T-cell (primary cell): ENCODE measurements at regions not wholly inside any gene's neighbourhood (a gene's known extent, or its start where the extent isn't known, plus 50 kb on each side); places are given as distances from the start of the nearest gene placed in this dataset.

Experiments
- ATAC-seq, 4 experiments: fragments of 200-7000 bp in 3 of 4; fragments of 150-1000 bp in 1 of 4; cut with Tn5 transposase; replicated peaks in 1 of 4; 1 replicate in 3 of 4; 2 replicates in 1 of 4; pipeline ENCODE4 v1.10.0; 2021; ENCODE audit warnings: moderate library complexity in 3 of 4, mild to moderate bottlenecking in 2 of 4, moderate number of reproducible peaks in 1 of 4
- CTCF ChIA-PET, 2 donors: fragments of 300-600 bp; sonication (Branson Sonifier 250); formaldehyde crosslinking; loops; one replicate each; lab custom pipeline; 2022; ENCODE audit warnings: antibody characterized with exemption in 2 of 2; lab: Charles Lee
- POLR2A ChIA-PET, 2 donors: fragments of 300-600 bp; sonication (Branson Sonifier 250); formaldehyde crosslinking; loops; one replicate each; lab custom pipeline; 2022; ENCODE audit warnings: antibody characterized with exemption in 2 of 2; lab: Charles Lee
- DNase-seq, 35 experiments: peaks; one replicate each; pipeline versions ENCODE4 v3.0.0 to v3.0.0-alpha.2; 2013 to 2023
- H3K27ac ChIP-seq: one replicate; pipeline ENCODE4 v1.5.1; 2013; ENCODE audit warnings: low read length
- H3K27me3 ChIP-seq, 2 experiments: replicated peaks in 1 of 2; 1 replicate in 1 of 2; 2 replicates in 1 of 2; pipeline versions ENCODE4 v1.6.1 to v1.7.0; 2013; ENCODE audit warnings: low read length in 1 of 2, mixed read lengths in 1 of 2; ENCODE audit not compliant: control insufficient read depth in 2 of 2, insufficient read depth in 2 of 2; ENCODE audit errors: extremely low read depth in 1 of 2
- H3K36me3 ChIP-seq, 2 donors: 1 replicate in 1 of 2; 2 replicates in 1 of 2; pipeline versions ENCODE4 v1.6.1 to v1.7.0; 2013; ENCODE audit warnings: low read length in 1 of 2; ENCODE audit not compliant: control insufficient read depth in 2 of 2, insufficient read depth in 1 of 2; ENCODE audit errors: extremely low read depth in 1 of 2
- H3K4me1 ChIP-seq, 2 experiments: 1 replicate in 1 of 2; 2 replicates in 1 of 2; pipeline versions ENCODE4 v1.6.1 to v1.7.0; 2013; ENCODE audit warnings: low read length in 2 of 2, mixed read lengths in 1 of 2; ENCODE audit not compliant: insufficient read depth in 2 of 2, control insufficient read depth in 1 of 2; ENCODE audit errors: extremely low read depth in 1 of 2
- H3K4me3 ChIP-seq, 2 donors: 1 replicate in 1 of 2; 2 replicates in 1 of 2; pipeline versions ENCODE4 v1.5.1 to v1.7.0; 2013; ENCODE audit warnings: mild to moderate bottlenecking in 2 of 2, low read length in 1 of 2, moderate library complexity in 1 of 2; ENCODE audit not compliant: control insufficient read depth in 1 of 2; ENCODE audit errors: extremely low read depth in 1 of 2
- H3K9me3 ChIP-seq: 2 replicates; pipeline ENCODE4 v1.7.0; 2013
- H3K27ac Mint-ChIP-seq, 2 donors: one replicate each; pipeline ENCODE4 v1.8.0; 2020 to 2021; ENCODE audit warnings: mild to moderate bottlenecking in 2 of 2, mixed read lengths in 2 of 2
- H3K27me3 Mint-ChIP-seq, 2 donors: one replicate each; pipeline ENCODE4 v1.8.0; 2021 to 2022; ENCODE audit warnings: mixed read lengths in 2 of 2
- H3K36me3 Mint-ChIP-seq: one replicate; pipeline ENCODE4 v1.8.0; 2021; ENCODE audit warnings: mixed read lengths
- H3K4me1 Mint-ChIP-seq, 3 donors: one replicate each; pipeline ENCODE4 v1.8.0; 2020 to 2022; ENCODE audit warnings: mixed read lengths in 3 of 3, mild to moderate bottlenecking in 1 of 3
- H3K4me3 Mint-ChIP-seq, 3 donors: one replicate each; pipeline ENCODE4 v1.8.0; 2020 to 2022; ENCODE audit warnings: mild to moderate bottlenecking in 3 of 3, mixed read lengths in 3 of 3, moderate library complexity in 3 of 3
- H3K9me3 Mint-ChIP-seq, 3 donors: one replicate each; pipeline ENCODE4 v1.8.0; 2020 to 2022; ENCODE audit warnings: mixed read lengths in 3 of 3
- WGBS: methylation state at CpG from one replicate; pipeline ENCODE4 v1.1.5; 2013; ENCODE audit warnings: missing lambda C conversion rate; ENCODE audit not compliant: insufficient coverage; 5-methylcytosine and 5-hydroxymethylcytosine counted together

DNA sequence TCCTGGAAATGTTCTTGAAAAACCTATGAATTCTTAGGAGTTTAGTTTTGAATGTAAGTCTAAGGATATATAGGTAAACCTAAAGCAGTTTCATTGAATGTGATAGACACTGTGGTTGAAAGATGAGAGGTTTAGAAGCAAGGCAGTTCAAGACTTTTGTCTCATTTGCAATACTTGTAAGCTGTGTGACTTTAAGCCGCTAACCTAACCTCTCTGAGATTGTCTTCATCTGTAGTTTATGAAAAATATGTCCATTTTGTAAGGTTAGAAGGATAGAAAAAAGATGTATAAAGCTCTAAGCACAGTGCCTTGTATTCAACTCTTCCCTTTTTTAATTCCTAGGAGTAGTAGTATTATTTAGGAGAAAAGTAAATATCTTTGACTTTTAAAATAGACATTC lies 306.6 kb upstream of the ARRDC4 start:
- Histone ChIP-seq H3K27me3 (peaks cover 0 to 7% of the 10 kb centered on the region in 2 experiments), H3K9me3 (no peaks in the 10 kb centered on the region), H3K4me1 (no peaks in the 10 kb centered on the region), H3K27ac (no peak overlapping the region), H3K36me3 (no peaks in the 10 kb centered on the region), H3K4me3 (no peak overlapping the region)
- Mint-ChIP-seq H3K27me3 (peaks cover 16 to 21% of the 10 kb centered on the region in 2 donors), H3K36me3 (no peaks in the 10 kb centered on the region), H3K4me3 (no peak overlapping the region), H3K9me3 (peaks cover 0 to 8% (median 2%) of the 10 kb centered on the region in 3 donors), H3K27ac (no peak overlapping the region), H3K4me1 (peaks cover 0 to 6% (median 3%) of the 10 kb centered on the region in 3 donors)
- ChIA-PET POLR2A (no interaction called here), CTCF (no interaction called here)
- WGBS = no CpG with 5 or more reads among the region's 1 CpG
- ATAC-seq = no peak
- no peak for DNase-seq

DNA sequence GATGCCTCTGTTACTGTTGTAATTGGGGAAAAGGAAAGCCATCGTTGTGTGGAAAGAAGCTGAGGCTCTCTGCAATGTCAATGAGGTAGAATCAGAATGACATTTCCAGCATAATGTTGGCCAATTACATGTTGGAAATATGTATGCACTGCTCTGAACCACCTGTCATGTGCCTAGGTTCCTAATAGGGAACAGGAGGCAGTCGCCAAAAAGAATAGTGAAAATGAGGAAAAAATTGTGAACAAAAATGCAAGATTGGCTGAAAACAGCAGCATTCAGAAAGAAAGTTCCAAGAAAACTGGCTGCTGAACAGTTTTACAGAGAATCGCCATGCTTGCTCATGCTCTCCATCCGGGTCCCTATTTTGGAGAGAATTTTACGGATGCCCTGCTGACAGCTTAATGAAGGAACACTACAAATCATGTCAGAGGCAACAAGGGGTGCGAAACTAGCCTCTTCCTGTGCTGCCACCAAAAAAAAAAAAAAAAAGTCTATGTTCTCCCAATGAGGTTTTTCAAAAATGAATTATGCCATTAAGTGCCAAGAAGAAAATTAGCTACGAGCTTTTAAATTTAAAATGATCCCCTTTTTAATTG lies 305.9 kb upstream of the ARRDC4 start:
- no peak overlapping the region for H3K27ac ChIP-seq
- no peaks in the 10 kb centered on the region for H3K4me1 ChIP-seq
- 6% methylated on average over 6 of the region's 7 CpGs for WGBS
- Mint-ChIP-seq H3K27me3 (peaks cover 16 to 21% of the 10 kb centered on the region in 2 donors), H3K4me3 (no peak overlapping the region), H3K4me1 (peaks cover 0 to 6% (median 3%) of the 10 kb centered on the region in 3 donors), H3K36me3 (no peaks in the 10 kb centered on the region), H3K9me3 (peaks cover 0 to 8% (median 2%) of the 10 kb centered on the region in 3 donors), H3K27ac (no peak overlapping the region)
- CTCF ChIA-PET = no interaction called here
- no peak overlapping the region for H3K4me3 ChIP-seq
- POLR2A ChIA-PET = no interaction called here
- no peaks in the 10 kb centered on the region for H3K36me3 ChIP-seq
- no peak for DNase-seq
- no peak for ATAC-seq
- no peaks in the 10 kb centered on the region for H3K9me3 ChIP-seq
- peaks cover 0 to 7% of the 10 kb centered on the region in 2 experiments for H3K27me3 ChIP-seq

DNA sequence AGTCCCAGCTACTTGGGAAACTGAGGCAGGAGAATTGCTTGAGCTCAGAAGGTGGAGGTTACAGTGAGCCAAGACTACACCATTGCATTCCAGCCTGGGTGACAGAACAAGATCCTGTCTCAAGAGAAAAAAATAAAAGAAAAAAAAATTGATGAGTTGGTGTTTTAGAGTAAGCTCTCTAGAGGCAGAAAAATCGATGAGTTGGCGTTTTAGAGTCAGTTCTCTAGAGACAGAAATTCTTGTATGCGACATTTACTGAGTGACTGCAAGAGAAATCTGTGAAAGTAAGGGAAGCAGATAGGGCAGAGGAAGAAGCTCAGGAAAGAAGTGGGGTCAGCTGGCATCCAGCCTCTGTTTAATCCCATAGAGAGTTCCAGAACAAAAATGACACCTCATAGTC lies 298.7 kb upstream of the ARRDC4 start:
- no peaks in the 10 kb centered on the region for H3K36me3 Mint-ChIP-seq
- no peaks in the 10 kb centered on the region for H3K4me1 Mint-ChIP-seq
- H3K27me3 Mint-ChIP-seq = peaks cover 0 to 3% of the 10 kb centered on the region in 2 donors
- Histone ChIP-seq H3K4me1 (no peaks in the 10 kb centered on the region), H3K4me3 (no peak overlapping the region), H3K36me3 (no peaks in the 10 kb centered on the region), H3K27me3 (no peaks in the 10 kb centered on the region), H3K9me3 (no peaks in the 10 kb centered on the region), H3K27ac (no peak overlapping the region)
- H3K4me3 Mint-ChIP-seq = no peak overlapping the region
- no peak overlapping the region for H3K27ac Mint-ChIP-seq
- ChIA-PET POLR2A (interaction anchor here in 1 of 2 donors (0.7 kb wide), 1 partner anchor 56 kb away, joined by 3 read pairs; no protein-coding TSS in a partner anchor), CTCF (no interaction called here)
- ATAC-seq (no peak), DNase-seq (no peak)
- WGBS = 53% methylated on average over 3 of the region's 3 CpGs
- H3K9me3 Mint-ChIP-seq = peaks cover 0 to 14% (median 8%) of the 10 kb centered on the region in 3 donors

DNA sequence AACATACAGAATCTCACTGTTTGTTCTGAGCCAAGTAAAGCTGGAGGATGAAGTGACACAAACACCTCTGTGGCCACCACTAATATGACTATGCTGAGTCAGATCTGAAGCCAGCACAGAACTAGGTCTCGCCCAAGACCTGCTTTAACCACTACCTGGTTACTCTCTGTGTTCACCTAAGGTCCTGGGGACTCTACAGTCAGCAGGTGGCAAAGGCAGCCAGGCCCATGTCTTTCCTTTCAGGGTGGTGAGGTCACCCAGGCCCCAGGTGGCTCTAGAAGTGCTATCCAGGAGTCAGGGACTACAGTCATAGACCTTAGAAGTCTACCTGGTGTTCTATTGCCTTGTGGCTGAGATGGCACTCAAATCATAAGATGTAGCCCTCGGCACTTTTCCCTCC lies 287.9 kb upstream of the ARRDC4 start:
- H3K9me3 ChIP-seq = no peaks in the 10 kb centered on the region
- ATAC-seq (no peak), DNase-seq (no peak)
- Mint-ChIP-seq H3K27me3 (no peaks in the 10 kb centered on the region), H3K27ac (no peak overlapping the region), H3K4me1 (no peaks in the 10 kb centered on the region), H3K4me3 (no peak overlapping the region), H3K36me3 (no peaks in the 10 kb centered on the region), H3K9me3 (peaks cover 2 to 21% (median 13%) of the 10 kb centered on the region in 3 donors)
- no peak overlapping the region for H3K27ac ChIP-seq
- no peak overlapping the region for H3K4me3 ChIP-seq
- CTCF ChIA-PET = no interaction called here
- H3K4me1 ChIP-seq = no peaks in the 10 kb centered on the region
- no peaks in the 10 kb centered on the region for H3K36me3 ChIP-seq
- 60% methylated on average over 2 of the region's 2 CpGs for whole genome bisulfite sequencing
- POLR2A ChIA-PET = no interaction called here
- no peaks in the 10 kb centered on the region for H3K27me3 ChIP-seq

DNA sequence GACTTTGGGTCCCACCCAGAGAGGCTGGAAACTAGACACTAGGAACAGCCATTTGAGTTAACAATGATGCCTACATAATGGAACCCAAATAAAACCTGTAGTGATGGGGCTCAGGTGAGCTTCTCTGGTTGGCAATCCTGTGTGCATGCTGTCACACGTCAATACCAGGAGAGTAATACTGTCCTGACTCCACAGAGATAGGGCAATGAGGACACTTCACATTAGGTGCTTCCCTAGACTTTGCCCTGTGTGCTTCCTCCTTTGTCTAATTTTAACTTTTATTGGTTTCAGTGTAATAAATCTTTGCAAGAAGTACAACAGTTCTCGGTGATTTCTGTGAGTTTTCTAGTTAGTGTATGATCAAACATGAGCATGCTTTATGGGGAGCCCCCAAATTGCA lies 281.8 kb upstream of the ARRDC4 start:
- ATAC-seq (no peak), DNase-seq (no peak)
- Mint-ChIP-seq H3K9me3 (peaks cover 0 to 25% (median 13%) of the 10 kb centered on the region in 3 donors), H3K4me1 (no peaks in the 10 kb centered on the region), H3K4me3 (no peak overlapping the region), H3K27ac (no peak overlapping the region), H3K27me3 (no peaks in the 10 kb centered on the region), H3K36me3 (no peaks in the 10 kb centered on the region)
- ChIA-PET POLR2A (no interaction called here), CTCF (no interaction called here)
- H3K9me3 ChIP-seq = no peaks in the 10 kb centered on the region
- H3K4me1 ChIP-seq = no peaks in the 10 kb centered on the region
- WGBS = 17% methylated on average over 1 of the region's 2 CpGs
- H3K36me3 ChIP-seq = no peaks in the 10 kb centered on the region
- no peaks in the 10 kb centered on the region for H3K27me3 ChIP-seq
- no peak overlapping the region for H3K27ac ChIP-seq
- no peak overlapping the region for H3K4me3 ChIP-seq

DNA sequence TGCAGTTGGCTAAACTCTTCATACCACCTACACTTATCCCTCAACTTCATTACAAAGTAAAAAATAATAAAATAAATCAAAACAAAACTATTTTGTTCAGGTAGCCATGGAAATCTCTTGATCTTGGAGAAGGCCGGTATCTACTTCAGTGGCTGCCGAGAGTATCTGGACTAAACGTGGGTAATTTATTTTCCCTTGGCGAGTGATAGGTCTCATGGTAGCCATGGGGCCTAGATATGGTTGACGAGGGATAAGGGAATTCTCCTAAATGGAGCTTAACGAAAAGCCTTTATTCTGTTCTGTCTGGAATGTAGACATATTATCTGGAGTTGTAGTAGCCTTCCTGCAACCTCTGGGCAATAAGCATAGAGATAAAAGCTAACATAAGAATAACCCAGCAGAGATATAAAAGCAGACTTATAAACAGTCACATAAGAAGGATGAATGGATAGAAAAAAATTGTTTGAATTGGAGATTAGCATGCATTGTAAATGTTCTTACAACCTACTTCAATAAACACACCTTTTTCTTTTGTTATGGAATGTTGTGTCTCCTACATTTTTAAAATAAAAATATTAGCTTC lies 281.3 kb upstream of the ARRDC4 start:
- CTCF ChIA-PET = no interaction called here
- Mint-ChIP-seq H3K27ac (no peak overlapping the region), H3K4me1 (no peaks in the 10 kb centered on the region), H3K36me3 (no peaks in the 10 kb centered on the region), H3K4me3 (no peak overlapping the region), H3K27me3 (no peaks in the 10 kb centered on the region), H3K9me3 (peaks cover 0 to 21% (median 13%) of the 10 kb centered on the region in 3 donors)
- 75% methylated on average over 4 of the region's 6 CpGs for WGBS
- ATAC-seq (no peak), DNase-seq (no peak)
- H3K27ac ChIP-seq = no peak overlapping the region
- no peaks in the 10 kb centered on the region for H3K4me1 ChIP-seq
- H3K27me3 ChIP-seq = no peaks in the 10 kb centered on the region
- H3K36me3 ChIP-seq = no peaks in the 10 kb centered on the region
- POLR2A ChIA-PET = no interaction called here
- H3K4me3 ChIP-seq = no peak overlapping the region
- H3K9me3 ChIP-seq = no peaks in the 10 kb centered on the region
